OCI-LY7 (cell line): ENCODE measurements at regions not wholly inside any gene's neighbourhood (a gene's known extent, or its start where the extent isn't known, plus 50 kb on each side); places are given as distances from the start of the nearest gene placed in this dataset.
"Not testable (repeated sequence)": the region's sequence is repeated elsewhere in the genome, so short reads cannot be mapped to it uniquely, and the experiment has no call there.

ENCODE experiments used
- BruUV-seq: library from RNA; stranded (reverse); fragments of 400-500 nt; replicated peaks from 2 replicates; lab custom pipeline; 2021; lab: Mats Ljungman, UMichigan
- CTCF ChIA-PET: fragments of 300-600 bp; sonication (Branson Sonifier 250); formaldehyde crosslinking; loops from one replicate; lab custom pipeline; 2022; ENCODE audit warnings: antibody characterized with exemption; ENCODE audit not compliant: unreplicated experiment; lab: Charles Lee
- POLR2A ChIA-PET: fragments of 300-600 bp; sonication (Branson Sonifier 250); formaldehyde crosslinking; loops from one replicate; lab custom pipeline; 2022; ENCODE audit warnings: antibody characterized with exemption; lab: Charles Lee
- DNase-seq: peaks from one replicate; pipeline ENCODE4 v3.0.0-alpha.2; 2015; ENCODE audit warnings: low spot score
- H2AFZ ChIP-seq: fragments of 200-600 bp; sonication (generic), shearing (Covaris generic); 2 replicates; pipeline ENCODE4 v1.6.1; 2014; ENCODE audit warnings: mild to moderate bottlenecking, antibody characterized with exemption, low read length, moderate library complexity
- H3K27ac ChIP-seq: fragments of 200-600 bp; sonication (generic); 2 replicates; pipeline ENCODE4 v1.5.1; 2014; ENCODE audit warnings: mixed run types, low read depth, mild to moderate bottlenecking, moderate library complexity, low read length, inconsistent platforms; ENCODE audit not compliant: poor library complexity, severe bottlenecking
- H3K36me3 ChIP-seq: fragments of 200-600 bp; sonication (generic); 2 replicates; pipeline ENCODE4 v1.6.1; 2014; ENCODE audit warnings: mild to moderate bottlenecking, antibody characterized with exemption, low read length, moderate library complexity, mixed read lengths; ENCODE audit not compliant: insufficient read depth
- H3K4me1 ChIP-seq: fragments of 200-600 bp; sonication (generic); 2 replicates; pipeline ENCODE4 v1.5.1; 2014; ENCODE audit warnings: mild to moderate bottlenecking, low read length; ENCODE audit not compliant: insufficient read depth, poor library complexity, severe bottlenecking
- H3K4me2 ChIP-seq: fragments of 200-600 bp; sonication (generic); 2 replicates; pipeline ENCODE4 v1.6.1; 2014; ENCODE audit warnings: mild to moderate bottlenecking, low read length
- H3K4me3 ChIP-seq: fragments of 200-600 bp; sonication (generic); 2 replicates; pipeline ENCODE4 v1.5.1; 2014; ENCODE audit warnings: mild to moderate bottlenecking, low read depth, low read length; ENCODE audit not compliant: poor library complexity, severe bottlenecking
- H3K79me2 ChIP-seq: fragments of 200-600 bp; sonication (generic); 2 replicates; pipeline ENCODE4 v1.6.1; 2016; ENCODE audit warnings: low read depth, mild to moderate bottlenecking, low read length, moderate library complexity, mixed read lengths; ENCODE audit not compliant: insufficient read depth
- H3K9me2 ChIP-seq: fragments of 200-600 bp; sonication (generic); 2 replicates; pipeline ENCODE4 v1.6.1; 2016; ENCODE audit warnings: mild to moderate bottlenecking, low read length, mixed read lengths; ENCODE audit not compliant: insufficient read depth
- H3K9me3 ChIP-seq: fragments of 200-600 bp; sonication (generic); 2 replicates; pipeline ENCODE4 v1.6.1; 2014; ENCODE audit warnings: mild to moderate bottlenecking, mixed run types, low read length, mixed read lengths
- H4K20me1 ChIP-seq: fragments of 200-600 bp; sonication (generic); 2 replicates; pipeline ENCODE4 v1.6.1; 2014; ENCODE audit warnings: mild to moderate bottlenecking, antibody characterized with exemption, low read length, moderate library complexity, mixed read lengths; ENCODE audit not compliant: insufficient read depth
- CTCF ChIP-seq: fragments of 200-600 bp; sonication (generic); conservative IDR thresholded peaks from 2 replicates; pipeline ENCODE4 v1.5.1; 2014; ENCODE audit warnings: mild to moderate bottlenecking, antibody characterized with exemption, low read length, moderate library complexity, mixed read lengths
- EZH2phosphoT487 ChIP-seq: fragments of 200-600 bp; sonication (generic); IDR thresholded peaks from 2 replicates; pipeline ENCODE4 v1.6.1; 2018; ENCODE audit warnings: low read depth, borderline replicate concordance, mild to moderate bottlenecking, mixed run types, antibody characterized with exemption, low read length, moderate library complexity, mixed read lengths
- intact Hi-C: fragments of 100-400 bp; cut with micrococcal nuclease; formaldehyde crosslinking; loops from one replicate; pipeline ENCODE4 v1.10.0; 2022; ENCODE audit not compliant: unreplicated experiment

GRCh38 chr4:27692868-27693634 lies 832.4 kb downstream of the STIM2 start:
- Histone ChIP-seq H3K4me2 (no peak overlapping the region), H3K4me3 (no peak overlapping the region), H4K20me1 (no peaks in the 10 kb centered on the region)

GRCh38 chr4:27696257-27696656 lies 835.6 kb downstream of the STIM2 start:
- H3K79me2 ChIP-seq, H3K27ac ChIP-seq, BruUV-seq, H4K20me1 ChIP-seq, H3K4me2 ChIP-seq, H3K4me1 ChIP-seq, CTCF ChIA-PET, H3K36me3 ChIP-seq, DNase-seq, H3K9me3 ChIP-seq, H3K4me3 ChIP-seq, H2AFZ ChIP-seq, H3K9me2 ChIP-seq, intact Hi-C loops: not testable (repeated sequence)
- POLR2A ChIA-PET: interaction anchor here (0.6 to 0.7 kb wide), 7 partner anchors 9 to 1283 kb away, joined by 3 to 7 read pairs (median 5); no protein-coding TSS in a partner anchor

More at GRCh38 chr4:27692868-27693634, 832.4 kb downstream of the STIM2 start:
- ChIA-PET CTCF (no interaction called here), POLR2A (interaction anchor here (0.6 to 0.9 kb wide), 3 partner anchors 126 to 625 kb away, joined by 3 read pairs; no protein-coding TSS in a partner anchor)
- intact Hi-C loops: loop anchor here (5.0 kb wide), 1 partner anchor 646 kb away; no protein-coding TSS in a partner anchor
- H3K36me3 ChIP-seq: no peaks in the 10 kb centered on the region
- H3K9me2 ChIP-seq: no peaks in the 10 kb centered on the region
- TF ChIP-seq CTCF (no peak), EZH2phosphoT487 (no peak)
- no TSS peak for BruUV-seq
- no peaks in the 10 kb centered on the region for H3K79me2 ChIP-seq
- no peak for DNase-seq
- no peak overlapping the region for H2AFZ ChIP-seq
- H3K9me3 ChIP-seq: no peaks in the 10 kb centered on the region
- no peak overlapping the region for H3K27ac ChIP-seq
- no peaks in the 10 kb centered on the region for H3K4me1 ChIP-seq

- BruUV-seq: no TSS peak
- no peak overlapping the region for H2AFZ ChIP-seq
- POLR2A ChIA-PET: no interaction called here
Observed at GRCh38 chr4:27701606-27702005, 841.0 kb downstream of the STIM2 start.

More at GRCh38 chr4:27701606-27702005, 841.0 kb downstream of the STIM2 start:
- Histone ChIP-seq H3K4me3 (no peak overlapping the region), H4K20me1 (no peaks in the 10 kb centered on the region), H3K9me3 (no peaks in the 10 kb centered on the region), H3K36me3 (no peaks in the 10 kb centered on the region), H3K27ac (no peak overlapping the region), H3K4me2 (no peak overlapping the region), H3K4me1 (no peaks in the 10 kb centered on the region), H3K9me2 (no peaks in the 10 kb centered on the region), H3K79me2 (no peaks in the 10 kb centered on the region)
- DNase-seq: no peak
- TF ChIP-seq CTCF (no peak), EZH2phosphoT487 (no peak)
- intact Hi-C loops: no loop called here
- CTCF ChIA-PET: no interaction called here
